GM19397 (cell line): ENCODE measurements at regions not wholly inside any gene's neighbourhood (a gene's known extent, or its start where the extent isn't known, plus 50 kb on each side); places are given as distances from the start of the nearest gene placed in this dataset.
"Not testable (repeated sequence)": the region's sequence is repeated elsewhere in the genome, so short reads cannot be mapped to it uniquely, and the experiment has no call there.

Experiments used
- ATAC-seq: cut with Tn5 transposase; IDR thresholded peaks from one replicate; pipeline ENCODE4 v1.9.1; 2021; ENCODE audit warnings: mild to moderate bottlenecking, moderate library complexity; ENCODE audit not compliant: unreplicated experiment

DNA sequence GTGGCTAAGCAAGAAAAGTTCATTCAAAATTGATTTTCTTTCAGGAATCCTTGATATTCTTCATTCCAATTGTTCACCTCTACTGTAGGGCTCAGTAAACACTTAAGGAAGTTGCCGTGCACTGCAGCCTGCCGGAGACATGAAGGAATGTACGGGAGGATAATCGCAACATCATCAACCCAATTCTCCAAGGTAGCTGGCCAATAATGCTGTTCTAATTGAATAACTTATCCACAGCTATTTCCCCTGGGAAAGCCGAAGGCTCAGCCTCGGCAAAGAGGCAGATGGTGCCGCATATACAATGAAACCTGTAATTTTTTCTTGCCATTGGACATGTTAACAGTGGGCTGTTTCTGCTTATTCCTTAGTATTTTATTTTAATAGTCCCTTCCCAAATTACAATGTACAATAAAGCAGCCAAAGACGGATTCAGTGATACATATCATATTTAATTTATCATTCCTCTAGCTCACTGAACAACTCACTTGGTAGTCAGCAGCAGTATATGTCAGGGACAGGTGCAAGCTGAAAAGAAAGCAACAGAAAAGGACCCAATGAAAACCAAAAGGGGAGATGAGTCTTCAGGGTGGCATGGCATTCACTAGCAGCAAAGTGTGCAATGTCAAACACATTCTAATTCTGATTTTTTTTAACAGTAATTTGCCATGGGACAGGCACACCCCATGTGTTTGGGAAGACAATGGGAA is 420.5 kb upstream of the KLF12 start:
- no peak for ATAC-seq

- no peak for ATAC-seq
These were observed 415.8 kb upstream of the KLF12 start for GRCh38 chr13:74550039-74550438.

DNA sequence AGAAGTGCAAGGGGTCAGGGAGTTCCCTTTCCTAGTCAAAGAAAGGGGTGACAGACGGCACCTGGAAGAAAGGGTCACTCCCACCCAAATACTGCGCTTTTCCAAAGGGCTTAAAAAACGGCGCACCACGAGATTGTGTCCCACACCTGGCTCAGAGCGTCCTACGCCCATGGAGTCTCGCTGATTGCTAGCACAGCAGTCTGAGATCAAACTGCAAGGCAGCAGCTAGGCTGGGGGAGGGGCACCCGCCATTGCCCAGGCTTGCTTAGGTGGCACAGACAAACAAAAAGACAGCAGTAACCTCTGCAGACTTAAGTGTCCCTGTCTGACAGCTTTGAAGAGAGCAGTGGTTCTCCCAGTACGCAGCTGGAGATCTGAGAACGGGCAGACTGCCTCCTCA is 402.4 kb upstream of the KLF12 start:
- not testable (repeated sequence) for ATAC-seq

GRCh38 chr13:74533226-74533625 is 399.0 kb upstream of the KLF12 start:
- ATAC-seq, result no peak

DNA sequence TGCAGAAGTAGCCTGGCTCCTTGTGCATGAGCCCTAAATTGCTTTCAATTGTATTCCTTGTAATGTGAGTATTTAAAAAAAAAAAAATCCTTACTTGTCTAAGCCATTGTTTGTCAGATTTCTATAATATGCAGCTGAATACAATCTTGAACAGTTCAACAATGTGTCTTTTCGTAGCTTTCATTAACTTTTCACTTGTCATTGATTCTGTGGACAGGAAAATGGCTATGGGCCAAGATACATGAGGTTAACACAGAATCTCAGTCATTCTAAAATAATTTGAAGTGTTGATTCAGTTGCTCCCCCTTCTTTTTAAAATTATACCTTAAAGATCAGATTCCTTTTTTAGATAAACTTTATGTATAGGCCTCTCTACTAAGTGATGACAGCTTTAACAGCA is 395.8 kb upstream of the KLF12 start:
- no peak for ATAC-seq

DNA sequence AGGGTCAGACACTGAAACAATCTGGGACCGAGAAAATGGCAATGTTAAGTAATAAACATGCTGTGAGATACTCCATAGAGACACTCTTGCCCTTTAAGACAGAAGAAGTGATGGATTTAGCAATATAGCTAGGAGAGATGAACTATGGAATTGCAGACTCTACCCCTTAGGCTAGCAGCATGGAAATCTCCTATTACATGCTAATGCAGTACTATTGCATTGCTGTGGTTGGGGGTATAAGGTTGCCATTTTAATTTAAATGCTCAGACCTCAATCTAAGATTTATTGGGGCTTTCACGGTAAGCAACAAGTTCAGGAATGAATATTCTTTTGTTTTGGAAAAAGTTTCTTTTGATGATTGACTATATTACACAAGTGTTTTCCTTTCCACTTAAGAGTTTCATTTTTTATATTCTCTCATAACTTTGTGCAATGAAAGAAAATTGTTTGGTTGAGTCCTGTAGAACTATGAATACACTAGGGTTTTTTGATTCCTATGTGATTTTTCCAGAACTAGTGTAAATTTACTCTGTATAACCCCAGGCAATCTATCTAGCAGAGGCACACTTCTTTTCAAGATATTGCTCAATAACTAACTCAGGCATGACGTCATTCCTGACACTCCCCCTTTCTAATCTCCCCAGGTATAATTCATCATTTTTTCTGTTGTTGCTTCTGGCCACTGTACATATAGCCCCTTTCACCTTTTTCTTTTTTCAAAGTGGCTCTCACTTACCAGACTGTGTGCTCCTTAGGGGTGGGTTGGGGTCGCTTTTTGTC is 394.7 kb upstream of the KLF12 start:
- ATAC-seq, result no peak

GRCh38 chr13:74523057-74523456 is 388.9 kb upstream of the KLF12 start:
- ATAC-seq, result no peak

GRCh38 chr13:74511523-74511922 is 377.3 kb upstream of the KLF12 start:
- no peak for ATAC-seq

- ATAC-seq, result no peak
These were observed 353.0 kb upstream of the KLF12 start for GRCh38 chr13:74487091-74487722.

GRCh38 chr13:74485757-74486156 is 351.6 kb upstream of the KLF12 start:
- no peak for ATAC-seq

DNA sequence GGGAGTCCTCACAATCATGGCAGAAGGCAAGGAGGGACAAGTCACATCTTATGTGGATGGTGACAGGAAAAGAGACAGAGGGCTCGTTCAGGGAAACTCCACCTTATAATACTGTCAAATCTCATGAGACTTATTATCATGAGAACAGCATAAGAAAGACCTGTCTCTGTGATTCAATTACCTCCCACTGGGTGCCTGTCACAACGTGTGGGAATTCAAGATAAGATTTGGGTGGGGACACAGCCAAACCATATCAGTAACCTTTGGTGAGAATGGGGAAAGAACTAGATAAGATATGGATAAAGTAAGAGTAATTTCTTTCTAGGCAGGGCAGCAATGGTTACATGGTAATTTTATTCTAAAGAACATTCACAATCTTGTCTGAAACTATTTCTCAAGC is 344.9 kb upstream of the KLF12 start:
- no peak for ATAC-seq

DNA sequence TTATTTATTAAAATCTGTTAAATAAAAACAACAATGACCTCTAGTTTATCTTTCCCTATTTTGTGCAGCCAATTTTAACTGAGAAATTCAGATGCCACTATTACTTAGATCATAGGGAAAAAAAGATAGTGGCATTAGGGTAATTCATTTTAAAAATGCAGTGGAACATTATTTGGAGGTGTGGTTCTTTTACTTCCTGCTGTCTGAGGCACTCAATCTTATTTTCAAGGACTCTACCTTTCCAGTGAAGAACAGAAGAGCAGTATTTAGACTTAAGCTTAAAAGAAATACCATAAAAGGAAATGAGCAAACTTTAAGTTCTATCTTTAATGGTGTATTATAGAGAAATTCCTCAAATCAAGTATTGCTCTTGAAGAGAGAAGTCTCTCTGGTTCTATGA is 342.6 kb upstream of the KLF12 start:
- no peak for ATAC-seq

GRCh38 chr13:74476365-74476764 is 342.2 kb upstream of the KLF12 start:
- ATAC-seq, result no peak

DNA sequence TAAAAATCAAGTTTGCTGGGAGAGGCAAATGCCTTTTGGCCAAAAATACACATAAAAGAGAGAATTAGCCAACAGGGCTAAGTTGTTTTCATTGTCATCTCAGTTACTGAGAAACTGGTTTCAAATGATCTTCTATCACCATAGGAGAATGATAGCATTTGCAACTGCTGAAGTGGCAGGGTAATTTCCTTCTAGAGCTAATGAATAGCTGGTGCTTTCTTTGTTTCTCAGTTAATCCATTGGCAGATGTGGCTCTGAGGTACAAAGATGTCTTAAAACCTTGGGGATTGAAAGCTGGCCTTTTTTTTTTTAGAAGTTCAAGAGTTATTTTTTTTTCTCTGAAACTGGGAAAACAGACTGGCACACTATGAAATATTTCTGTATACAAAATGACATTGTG is 332.7 kb upstream of the KLF12 start:
- no peak for ATAC-seq

DNA sequence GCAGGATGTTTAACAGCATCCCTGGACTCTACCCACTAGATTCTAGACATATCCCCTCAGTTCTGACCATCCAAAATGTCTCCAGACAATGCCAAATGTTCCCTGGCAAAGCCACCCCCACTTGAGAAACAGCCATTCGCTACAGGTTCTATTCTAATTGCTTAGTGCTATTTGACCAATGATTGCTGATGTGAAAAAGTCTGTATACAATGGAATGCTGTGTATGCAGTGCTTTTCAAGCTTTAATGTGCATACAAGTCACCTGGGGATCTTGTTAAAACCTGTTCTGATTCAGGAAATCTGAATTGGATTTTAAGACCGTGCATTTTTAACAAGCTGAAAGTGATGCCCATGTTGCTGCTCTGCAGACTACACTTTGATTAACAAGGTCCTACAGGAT is 331.8 kb upstream of the KLF12 start:
- no peak for ATAC-seq

- no peak for ATAC-seq
These were observed 331.1 kb upstream of the KLF12 start for GRCh38 chr13:74465271-74465670.

DNA sequence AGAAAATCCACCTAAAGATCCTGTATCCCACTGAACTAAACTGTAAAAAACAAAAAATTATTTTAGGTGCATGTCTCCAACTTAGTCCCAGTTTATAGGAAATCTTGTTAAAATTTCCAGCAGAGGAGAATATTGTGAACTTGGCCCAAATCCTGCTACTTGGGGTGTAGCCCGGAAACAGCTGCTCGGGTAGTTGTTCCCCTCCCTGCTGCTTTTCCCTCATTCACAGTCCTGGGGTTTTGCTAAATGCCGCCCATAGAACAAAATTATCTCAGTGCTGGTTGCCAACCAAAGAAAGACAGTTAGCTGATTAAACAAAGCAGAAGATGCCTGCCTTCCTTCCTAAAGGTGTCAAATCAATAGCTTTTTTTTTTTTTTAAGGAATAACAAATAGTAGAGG is 330.5 kb upstream of the KLF12 start:
- ATAC-seq, result no peak

DNA sequence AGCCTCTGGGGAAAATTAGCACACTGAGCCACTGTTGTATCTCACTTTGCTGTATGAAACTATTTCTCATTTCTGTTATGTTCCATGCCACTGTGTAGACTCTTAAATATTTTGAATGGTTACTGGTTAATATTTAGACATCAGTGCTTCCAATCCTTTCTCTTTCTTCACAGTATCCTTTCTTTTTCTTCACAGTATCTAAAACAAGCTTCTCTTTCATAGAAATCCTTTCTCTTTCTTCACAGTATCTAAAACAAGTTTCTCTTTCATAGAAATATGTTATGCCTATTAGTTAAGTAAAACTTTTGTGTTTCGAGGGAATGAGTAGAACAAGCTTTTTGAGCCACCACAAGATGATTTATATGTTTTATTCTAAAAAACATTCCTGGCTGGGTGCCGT is 326.8 kb upstream of the KLF12 start:
- ATAC-seq, result no peak

- no peak for ATAC-seq
These were observed 318.7 kb upstream of the KLF12 start for GRCh38 chr13:74452881-74453280.

- no peak for ATAC-seq
These were observed 318.0 kb upstream of the KLF12 start for GRCh38 chr13:74452176-74452575.

- ATAC-seq, result no peak
These were observed 316.8 kb upstream of the KLF12 start for GRCh38 chr13:74450964-74451363.

DNA sequence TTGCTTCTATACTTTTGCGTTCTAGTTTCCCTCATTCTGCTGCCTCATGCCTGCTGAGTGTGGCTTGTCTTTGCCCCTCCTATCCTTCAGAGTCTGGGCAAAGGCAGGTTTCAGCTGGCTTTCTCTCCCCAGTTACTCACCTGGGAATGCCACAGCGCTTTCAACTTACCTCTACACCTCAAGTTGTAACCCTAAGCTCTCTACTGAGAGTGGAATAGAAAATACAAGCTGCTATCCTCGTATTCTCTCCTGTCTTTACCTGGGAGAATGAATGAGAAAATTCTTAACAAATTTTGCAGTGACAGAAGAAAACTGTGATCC is 316.3 kb upstream of the KLF12 start:
- ATAC-seq, result no peak
